HG02885 (cell line): ENCODE measurements at regions not wholly inside any gene's neighbourhood (a gene's known extent, or its start where the extent isn't known, plus 50 kb on each side); places are given as distances from the start of the nearest gene placed in this dataset.

Experiments
- ATAC-seq: cut with Tn5 transposase; IDR thresholded peaks from one replicate; pipeline ENCODE4 v1.9.1; 2021; ENCODE audit warnings: mild to moderate bottlenecking; ENCODE audit not compliant: unreplicated experiment, poor library complexity

- ATAC-seq: peak; percentile 36
These were observed 138.9 kb downstream of the GADD45G start for GRCh38 chr9:89743573-89744254.

- ATAC-seq: no peak
These were observed 139.4 kb downstream of the GADD45G start for GRCh38 chr9:89744255-89744648.

- no peak for ATAC-seq
These were observed 139.9 kb downstream of the GADD45G start for GRCh38 chr9:89744730-89745129.

- ATAC-seq: no peak
These were observed 141.0 kb downstream of the GADD45G start for GRCh38 chr9:89745601-89746376.

GRCh38 chr9:89746385-89747116, 141.7 kb downstream of the GADD45G start:
- no peak for ATAC-seq

GRCh38 chr9:89747596-89747995, 142.8 kb downstream of the GADD45G start:
- ATAC-seq: no peak

GRCh38 chr9:89748021-89748670, 143.3 kb downstream of the GADD45G start:
- no peak for ATAC-seq

GRCh38 chr9:89748831-89749499, 144.2 kb downstream of the GADD45G start:
- ATAC-seq: no peak

- no peak for ATAC-seq
These were observed 144.8 kb downstream of the GADD45G start for GRCh38 chr9:89749500-89750116.

- no peak for ATAC-seq
These were observed 145.4 kb downstream of the GADD45G start for GRCh38 chr9:89750117-89750791.

GRCh38 chr9:89751079-89751825, 146.4 kb downstream of the GADD45G start:
- ATAC-seq: no peak

- no peak for ATAC-seq
These were observed 147.3 kb downstream of the GADD45G start for GRCh38 chr9:89752154-89752553.

- ATAC-seq: no peak
These were observed 148.8 kb downstream of the GADD45G start for GRCh38 chr9:89753472-89754055.

- ATAC-seq: no peak
These were observed 149.4 kb downstream of the GADD45G start for GRCh38 chr9:89754193-89754592.

- ATAC-seq: no peak
These were observed 151.0 kb downstream of the GADD45G start for GRCh38 chr9:89755821-89756220.

GRCh38 chr9:89756891-89757537, 152.2 kb downstream of the GADD45G start:
- no peak for ATAC-seq

GRCh38 chr9:89757776-89758528, 153.1 kb downstream of the GADD45G start:
- no peak for ATAC-seq
